Endothelial cell of umbilical vein (primary cell): ENCODE measurements at regions not wholly inside any gene's neighbourhood (a gene's known extent, or its start where the extent isn't known, plus 50 kb on each side); places are given as distances from the start of the nearest gene placed in this dataset.

Source experiments
- BruUV-seq: library from RNA; stranded (reverse); fragments of 400-500 nt; replicated peaks from 2 replicates; lab custom pipeline; 2021; lab: Mats Ljungman, UMichigan
- CTCF ChIA-PET: fragments of 300-600, 350-600 bp; sonication (Branson Sonifier 250); formaldehyde crosslinking; loops from one replicate; lab custom pipeline; 2021; ENCODE audit warnings: antibody characterized with exemption, inconsistent platforms; lab: Charles Lee
- POLR2A ChIA-PET: fragments of 300-600, 350-600 bp; sonication (Branson Sonifier 250); formaldehyde crosslinking; loops from one replicate; lab custom pipeline; 2021; ENCODE audit warnings: antibody characterized with exemption, inconsistent platforms; lab: Charles Lee
- DNase-seq: peaks from one replicate; pipeline ENCODE4 v3.0.0-alpha.2; 2011; ENCODE audit warnings: low read depth, low spot score
- FAIRE-seq: peaks from 2 replicates; lab custom pipeline; 2011; peaks lifted over from hg19 to GRCh38; lab: Jason Lieb, UNC
- H2AFZ ChIP-seq: 2 replicates; pipeline ENCODE4 v1.6.0; 2012; ENCODE audit warnings: low read depth, low read length, control low read depth, inconsistent platforms
- H3K27ac ChIP-seq: 2 replicates; pipeline ENCODE4 v1.5.1; 2011; ENCODE audit warnings: low read depth, mild to moderate bottlenecking, control low read depth, low read length, moderate library complexity; ENCODE audit not compliant: insufficient read depth
- H3K27me3 ChIP-seq, 2 experiments: 2 replicates each; pipeline versions ENCODE4 v1.6.0 to v1.6.1; 2011; ENCODE audit warnings: low read length in 2 of 2, mixed read lengths in 1 of 2; ENCODE audit not compliant: control insufficient read depth in 2 of 2, insufficient read depth in 2 of 2
- H3K36me3 ChIP-seq, 2 experiments: 2 replicates in 1 of 2; 3 replicates in 1 of 2; pipeline ENCODE4 v1.5.1; 2011; ENCODE audit warnings: low read length in 2 of 2, mild to moderate bottlenecking in 1 of 2, moderate library complexity in 1 of 2; ENCODE audit not compliant: control insufficient read depth in 2 of 2, insufficient read depth in 2 of 2; ENCODE audit errors: extremely low read depth in 1 of 2
- H3K4me1 ChIP-seq: 3 replicates; pipeline ENCODE4 v1.5.1; 2011; ENCODE audit warnings: mild to moderate bottlenecking, low read length; ENCODE audit not compliant: control insufficient read depth, insufficient read depth; ENCODE audit errors: extremely low read depth
- H3K4me2 ChIP-seq: 2 replicates; pipeline ENCODE4 v1.6.1; 2011; ENCODE audit warnings: low read length, control low read depth, mixed read lengths; ENCODE audit not compliant: insufficient read depth
- H3K4me3 ChIP-seq, 3 experiments: fragments of 200-600 bp in 1 of 3; sonication (generic), shearing (Covaris generic) in 1 of 3; replicated peaks in 1 of 3; 2 replicates each; pipeline ENCODE4 v1.5.1; 2011 to 2016; ENCODE audit warnings: control low read depth in 3 of 3, low read length in 3 of 3, mild to moderate bottlenecking in 2 of 3, inconsistent platforms in 1 of 3, low read depth in 1 of 3, moderate library complexity in 1 of 3; ENCODE audit not compliant: insufficient read depth in 1 of 3
- H3K79me2 ChIP-seq: 2 replicates; pipeline ENCODE4 v1.6.0; 2012; ENCODE audit warnings: low read length, inconsistent platforms; ENCODE audit not compliant: control insufficient read depth, insufficient read depth
- H3K9ac ChIP-seq: replicated peaks from 2 replicates; pipeline ENCODE3; 2011; ENCODE audit warnings: low read length, control low read depth; ENCODE audit not compliant: insufficient read depth; ENCODE audit errors: extremely low read depth
- H3K9me1 ChIP-seq: replicated peaks from 3 replicates; pipeline ENCODE4 v1.6.0; 2011; ENCODE audit warnings: mild to moderate bottlenecking, low read length; ENCODE audit not compliant: control insufficient read depth, insufficient read depth; ENCODE audit errors: extremely low read depth
- H3K9me3 ChIP-seq: replicated peaks from 2 replicates; pipeline ENCODE4 v1.5.1; 2012; ENCODE audit warnings: low read length, inconsistent platforms; ENCODE audit not compliant: control insufficient read depth, insufficient read depth
- H4K20me1 ChIP-seq: replicated peaks from 2 replicates; pipeline ENCODE3; 2011; ENCODE audit warnings: mild to moderate bottlenecking, low read length; ENCODE audit not compliant: control insufficient read depth, insufficient read depth; ENCODE audit errors: extremely low read depth
- CTCF ChIP-seq, 2 donors: IDR thresholded peaks; 1 replicate in 1 of 2; 2 replicates in 1 of 2; pipeline ENCODE4 v1.5.1; 2011; ENCODE audit warnings: low read length in 2 of 2, mild to moderate bottlenecking in 2 of 2, moderate library complexity in 2 of 2, control low read depth in 1 of 2, inconsistent platforms in 1 of 2, low read depth in 1 of 2; ENCODE audit not compliant: insufficient read depth in 1 of 2; ENCODE audit errors: extremely low read depth in 1 of 2
- EZH2 ChIP-seq: IDR thresholded peaks from 2 replicates; pipeline ENCODE4 v1.6.1; 2012; ENCODE audit warnings: borderline replicate concordance, low read depth, mild to moderate bottlenecking, moderate library complexity, low read length, inconsistent platforms; ENCODE audit not compliant: severe bottlenecking
- FOS ChIP-seq: IDR thresholded peaks from 2 replicates; pipeline ENCODE4 v1.6.1; 2011; ENCODE audit warnings: mild to moderate bottlenecking, low read length, moderate library complexity, borderline replicate concordance; ENCODE audit not compliant: insufficient read depth
- GATA2 ChIP-seq: IDR thresholded peaks from 2 replicates; pipeline ENCODE4 v1.7.0; 2011; ENCODE audit warnings: low read depth, mild to moderate bottlenecking, moderate library complexity, mixed read lengths, low read length; ENCODE audit not compliant: insufficient read length, insufficient read depth
- JUN ChIP-seq: IDR thresholded peaks from 2 replicates; pipeline ENCODE4 v1.6.1; 2011; ENCODE audit warnings: borderline replicate concordance, low read depth; ENCODE audit not compliant: insufficient read length, insufficient read depth
- MAX ChIP-seq: IDR thresholded peaks from 2 replicates; pipeline ENCODE4 v1.6.1; 2011; ENCODE audit not compliant: insufficient read depth, insufficient read length
- MYC ChIP-seq: IDR thresholded peaks from one replicate; pipeline ENCODE4 v1.6.1; 2011; ENCODE audit warnings: mild to moderate bottlenecking, low read depth, low read length
- POLR2A ChIP-seq: IDR thresholded peaks from 2 replicates; pipeline ENCODE4 v1.6.1; 2012; ENCODE audit warnings: low read depth, mild to moderate bottlenecking, control low read depth, low read length
- POLR2AphosphoS5 ChIP-seq: IDR thresholded peaks from 2 replicates; pipeline ENCODE4 v1.6.1; 2012; ENCODE audit warnings: low read depth, mild to moderate bottlenecking, control low read depth, low read length, moderate library complexity; ENCODE audit not compliant: insufficient read depth
- dilution Hi-C: fragments of 300-500 bp; cut with MboI; formaldehyde crosslinking; loops from one replicate; pipeline ENCODE4 v1.15.0; 2019; ENCODE audit warnings: low sequenced_read_pairs; ENCODE audit not compliant: extremely low pct_ligation_motif_present
- intact Hi-C: fragments of 100-400 bp; cut with micrococcal nuclease; formaldehyde crosslinking; loops from one replicate; pipeline ENCODE4 v1.10.0; 2022

DNA sequence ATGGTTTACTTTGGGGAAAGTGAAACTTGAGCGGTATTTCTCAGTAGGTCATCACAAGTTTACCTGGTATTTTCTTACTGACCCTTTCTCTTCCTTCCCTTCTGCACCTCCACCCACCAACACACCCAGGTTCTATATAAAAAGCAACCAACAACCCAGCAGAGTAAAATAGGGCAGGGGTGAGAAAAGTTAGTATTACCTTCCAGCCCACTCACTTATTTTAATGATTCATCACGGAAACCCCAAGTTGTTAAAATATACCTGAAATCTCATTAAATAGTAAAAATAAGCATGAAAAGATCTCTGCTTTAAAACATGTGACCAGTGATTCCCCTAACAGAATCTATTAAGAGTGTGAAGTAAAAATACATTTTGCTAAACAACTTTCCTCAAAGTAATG lies 306.1 kb downstream of the ZEB2 start:
- H2AFZ ChIP-seq = no peak overlapping the region
- BruUV-seq = no TSS peak
- H3K4me2 ChIP-seq = no peak overlapping the region
- CTCF ChIA-PET = no interaction called here
- intact Hi-C loops = no loop called here
- no peaks in the 10 kb centered on the region for H3K36me3 ChIP-seq
- DNase-seq = no peak
- no peaks in the 10 kb centered on the region for H3K4me1 ChIP-seq
- no peaks in the 10 kb centered on the region for H3K27me3 ChIP-seq
- no peak overlapping the region for H3K27ac ChIP-seq
- dilution Hi-C loops = no loop called here
- H3K9ac ChIP-seq = no peak overlapping the region
- TF ChIP-seq FOS (no peak), POLR2A (no peak), GATA2 (no peak), POLR2AphosphoS5 (no peak), MYC (no peak), CTCF (IDR thresholded peaks at IDR 0.05; ENCODE audit: extremely low read depth in 1 of 2, insufficient read depth in 1 of 2, low read depth in 1 of 2, low read length in 2 of 2) (no peak), EZH2 (no peak), JUN (no peak), MAX (no peak)
- no peak for FAIRE-seq
- H4K20me1 ChIP-seq = no peaks in the 10 kb centered on the region
- H3K9me3 ChIP-seq = no peaks in the 10 kb centered on the region
- no peaks in the 10 kb centered on the region for H3K9me1 ChIP-seq
- POLR2A ChIA-PET = no interaction called here
- H3K4me3 ChIP-seq = no peak overlapping the region
- H3K79me2 ChIP-seq = no peaks in the 10 kb centered on the region
